Right atrium auricular region (tissue), 2 donors: ENCODE measurements at regions not wholly inside any gene's neighbourhood (a gene's known extent, or its start where the extent isn't known, plus 50 kb on each side); places are given as distances from the start of the nearest gene placed in this dataset.

ENCODE experiments used
- DNase-seq: peaks from one replicate; pipeline ENCODE4 v3.0.0-alpha.2; 2019; ENCODE audit warnings: low spot score
- H3K27ac ChIP-seq, 2 donors: fragments of 200-600 bp; sonication (generic); 1 replicate in 1 of 2; 2 replicates in 1 of 2; pipeline ENCODE4 v1.5.1; 2016 to 2019
- H3K27me3 ChIP-seq, 2 donors: fragments of 200-600 bp; sonication (generic); one replicate each; pipeline versions ENCODE4 v1.5.1 to v1.6.0; 2017 to 2019
- H3K36me3 ChIP-seq: fragments of 200-600 bp; sonication (generic); one replicate; pipeline ENCODE4 v1.5.1; 2016
- H3K4me1 ChIP-seq, 2 donors: fragments of 200-600 bp; sonication (generic); one replicate each; pipeline versions ENCODE4 v1.5.1 to v1.6.0; 2017 to 2019
- H3K4me3 ChIP-seq, 2 donors: fragments of 200-600 bp; sonication (generic); 1 replicate in 1 of 2; 2 replicates in 1 of 2; pipeline ENCODE4 v1.5.1; 2017 to 2019; ENCODE audit warnings: mild to moderate bottlenecking in 1 of 2, moderate library complexity in 1 of 2
- H3K9me3 ChIP-seq, 2 donors: fragments of 200-600 bp; sonication (generic); one replicate each; pipeline ENCODE4 v1.5.1; 2019
- TF ChIP-seq, protein P1 (sequence below), 2 donors: fragments of 200-600 bp; sonication (generic); IDR thresholded peaks; one replicate each; pipeline ENCODE4 v1.5.1; 2019; ENCODE audit warnings: antibody characterized with exemption in 2 of 2

DNA sequence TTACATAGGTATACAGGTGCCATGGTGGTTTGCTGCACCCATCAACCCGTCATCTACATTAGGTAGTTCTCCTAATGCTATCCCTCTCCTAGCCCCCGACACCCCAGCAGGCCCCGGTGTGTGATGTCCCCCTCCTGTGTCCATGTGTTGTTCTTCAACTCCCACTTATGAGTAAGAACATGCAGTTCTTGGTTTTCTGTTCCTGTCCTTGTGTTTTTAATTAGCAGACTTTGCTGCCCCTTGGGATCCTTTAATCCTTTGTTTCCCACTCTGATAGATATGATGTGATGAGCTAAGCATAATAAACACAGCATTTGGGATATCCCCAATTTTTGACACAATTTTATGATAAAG lies 71.1 kb upstream of the PALS2 start:
- no peaks in the 10 kb centered on the region for H3K4me1 ChIP-seq
- DNase-seq: no peak
- H3K27ac ChIP-seq: no peak overlapping the region
- H3K36me3 ChIP-seq: no peaks in the 10 kb centered on the region
- TF ChIP-seq, protein P1, sequence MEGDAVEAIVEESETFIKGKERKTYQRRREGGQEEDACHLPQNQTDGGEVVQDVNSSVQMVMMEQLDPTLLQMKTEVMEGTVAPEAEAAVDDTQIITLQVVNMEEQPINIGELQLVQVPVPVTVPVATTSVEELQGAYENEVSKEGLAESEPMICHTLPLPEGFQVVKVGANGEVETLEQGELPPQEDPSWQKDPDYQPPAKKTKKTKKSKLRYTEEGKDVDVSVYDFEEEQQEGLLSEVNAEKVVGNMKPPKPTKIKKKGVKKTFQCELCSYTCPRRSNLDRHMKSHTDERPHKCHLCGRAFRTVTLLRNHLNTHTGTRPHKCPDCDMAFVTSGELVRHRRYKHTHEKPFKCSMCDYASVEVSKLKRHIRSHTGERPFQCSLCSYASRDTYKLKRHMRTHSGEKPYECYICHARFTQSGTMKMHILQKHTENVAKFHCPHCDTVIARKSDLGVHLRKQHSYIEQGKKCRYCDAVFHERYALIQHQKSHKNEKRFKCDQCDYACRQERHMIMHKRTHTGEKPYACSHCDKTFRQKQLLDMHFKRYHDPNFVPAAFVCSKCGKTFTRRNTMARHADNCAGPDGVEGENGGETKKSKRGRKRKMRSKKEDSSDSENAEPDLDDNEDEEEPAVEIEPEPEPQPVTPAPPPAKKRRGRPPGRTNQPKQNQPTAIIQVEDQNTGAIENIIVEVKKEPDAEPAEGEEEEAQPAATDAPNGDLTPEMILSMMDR (IDR thresholded peaks at IDR 0.05): no peak
- no peaks in the 10 kb centered on the region for H3K27me3 ChIP-seq
- no peak overlapping the region for H3K4me3 ChIP-seq
- H3K9me3 ChIP-seq: no peaks in the 10 kb centered on the region

DNA sequence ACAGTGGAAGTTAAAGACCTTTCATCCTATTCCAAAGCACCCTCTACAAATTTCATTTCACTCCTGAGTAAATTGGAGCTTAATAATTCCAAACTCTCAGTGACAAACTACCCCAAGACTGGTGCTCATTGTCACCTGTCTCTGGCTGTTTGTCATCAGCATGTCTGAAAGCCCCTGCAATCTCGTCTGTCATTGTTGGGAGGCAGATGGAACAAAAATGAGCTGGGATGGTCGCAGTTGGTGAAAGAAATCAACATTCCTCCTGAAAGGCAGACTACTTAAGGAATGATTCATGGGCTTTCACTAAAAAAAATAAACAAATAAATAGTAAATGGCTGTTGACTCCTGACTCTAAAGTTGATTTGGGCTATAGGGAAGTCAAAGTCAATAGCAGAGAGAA lies 69.7 kb upstream of the PALS2 start:
- no peak overlapping the region for H3K27ac ChIP-seq
- DNase-seq: no peak
- TF ChIP-seq, protein P1 (IDR thresholded peaks at IDR 0.05): no peak
- H3K27me3 ChIP-seq: no peaks in the 10 kb centered on the region
- no peaks in the 10 kb centered on the region for H3K36me3 ChIP-seq
- no peaks in the 10 kb centered on the region for H3K9me3 ChIP-seq
- H3K4me3 ChIP-seq: no peak overlapping the region
- H3K4me1 ChIP-seq: no peaks in the 10 kb centered on the region

DNA sequence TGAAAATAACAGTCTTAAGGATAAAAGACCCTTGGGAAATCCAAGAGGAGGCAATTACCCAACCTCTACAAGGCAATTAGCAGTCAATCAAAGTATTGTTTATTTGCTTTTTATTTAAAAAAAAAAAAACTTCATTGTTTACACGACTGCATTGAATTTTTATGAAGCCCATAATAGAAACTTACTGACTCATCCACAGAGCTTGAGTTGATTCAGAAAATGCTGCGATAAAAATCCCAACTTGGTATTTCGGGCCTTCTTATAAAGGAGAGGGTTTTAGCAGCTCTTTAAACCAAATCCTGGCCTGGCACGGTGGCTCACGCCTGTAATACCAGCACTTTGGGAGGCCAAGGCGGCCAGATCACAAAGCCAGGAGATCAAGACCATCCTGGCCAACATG lies 69.2 kb upstream of the PALS2 start:
- Histone ChIP-seq H3K27ac (no peak overlapping the region), H3K27me3 (no peaks in the 10 kb centered on the region), H3K4me3 (no peak overlapping the region), H3K9me3 (no peaks in the 10 kb centered on the region), H3K36me3 (no peaks in the 10 kb centered on the region), H3K4me1 (no peaks in the 10 kb centered on the region)
- no peak for DNase-seq
- TF ChIP-seq, protein P1 (IDR thresholded peaks at IDR 0.05): no peak

DNA sequence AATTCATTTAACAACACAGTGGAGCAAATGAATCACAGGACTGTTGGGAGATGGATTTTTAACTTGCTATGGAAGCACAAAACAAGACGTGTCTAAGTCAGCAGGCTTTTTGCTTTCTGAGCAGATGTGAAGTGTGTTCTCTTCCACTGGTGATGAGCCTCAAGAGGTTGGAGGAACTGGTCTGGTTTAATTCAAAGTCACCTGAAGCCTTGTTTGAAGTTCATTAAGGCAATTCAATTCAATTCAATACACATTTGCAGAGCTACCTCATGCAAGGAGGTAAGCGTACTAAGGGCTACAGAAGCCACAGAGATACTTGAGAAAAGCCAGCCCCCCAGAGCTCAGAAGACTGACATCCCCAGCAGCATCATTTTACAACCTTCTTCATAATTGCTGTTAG lies 68.4 kb upstream of the PALS2 start:
- TF ChIP-seq, protein P1 (IDR thresholded peaks at IDR 0.05): no peak

DNA sequence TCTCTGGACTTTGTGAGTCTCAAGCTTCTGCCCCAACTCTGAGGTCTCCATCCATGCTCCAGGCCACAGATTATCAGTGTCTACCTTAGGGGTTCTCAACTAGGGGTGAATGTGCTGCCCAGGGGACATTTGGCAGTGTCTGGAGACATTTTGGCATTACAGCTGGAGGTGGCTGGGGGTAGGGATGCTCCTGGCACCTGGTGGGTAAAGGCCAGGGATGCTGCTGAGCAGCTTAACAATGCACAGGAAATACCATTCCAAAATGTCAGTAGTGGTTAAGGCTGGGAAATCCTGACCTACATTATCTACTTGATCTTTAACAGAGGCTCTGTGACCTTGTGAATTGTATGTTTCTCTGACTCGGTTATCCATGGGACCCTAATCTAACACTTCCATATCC lies 67.3 kb upstream of the PALS2 start:
- Histone ChIP-seq H3K4me3 (no peak overlapping the region), H3K27me3 (no peaks in the 10 kb centered on the region), H3K4me1 (no peaks in the 10 kb centered on the region), H3K27ac (no peak overlapping the region), H3K36me3 (no peaks in the 10 kb centered on the region), H3K9me3 (no peaks in the 10 kb centered on the region)
- TF ChIP-seq, protein P1 (IDR thresholded peaks at IDR 0.05): no peak
- DNase-seq: no peak

More for the DNA sequence above, 68.4 kb upstream of the PALS2 start:
- Histone ChIP-seq H3K9me3 (no peaks in the 10 kb centered on the region), H3K4me3 (no peak overlapping the region), H3K27ac (no peak overlapping the region), H3K27me3 (no peaks in the 10 kb centered on the region), H3K36me3 (no peaks in the 10 kb centered on the region), H3K4me1 (no peaks in the 10 kb centered on the region)
- no peak for DNase-seq

DNA sequence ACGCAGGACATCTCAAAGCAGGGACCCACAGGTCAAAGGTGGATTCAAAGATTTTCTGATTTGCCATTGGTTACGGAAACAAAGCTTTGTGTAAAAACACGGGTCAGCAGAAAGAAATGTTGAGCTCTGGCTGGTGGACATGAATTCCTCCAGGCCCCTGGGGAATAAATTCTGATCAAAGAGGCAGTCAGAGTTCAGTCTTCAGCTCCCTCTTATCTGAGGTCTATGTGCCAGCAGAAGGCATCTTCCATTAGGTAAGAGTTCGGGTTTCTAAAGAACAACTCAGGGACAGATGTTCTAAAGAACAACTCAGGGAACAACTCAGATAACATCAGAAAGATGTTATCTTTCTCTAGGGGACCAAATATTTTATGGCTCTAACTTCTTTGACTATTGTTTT lies 64.9 kb upstream of the PALS2 start:
- TF ChIP-seq, protein P1 (IDR thresholded peaks at IDR 0.05): no peak
- Histone ChIP-seq H3K9me3 (no peaks in the 10 kb centered on the region), H3K27ac (no peak overlapping the region), H3K36me3 (no peaks in the 10 kb centered on the region), H3K27me3 (no peaks in the 10 kb centered on the region), H3K4me1 (no peaks in the 10 kb centered on the region), H3K4me3 (no peak overlapping the region)
- no peak for DNase-seq
